Testis (tissue), 2 donors: ENCODE measurements at regions not wholly inside any gene's neighbourhood (a gene's known extent, or its start where the extent isn't known, plus 50 kb on each side); places are given as distances from the start of the nearest gene placed in this dataset.
"Not testable (repeated sequence)": the region's sequence is repeated elsewhere in the genome, so short reads cannot be mapped to it uniquely, and the experiment has no call there.

Experiments
- DNase-seq: peaks from one replicate; pipeline ENCODE4 v3.0.0-alpha.2; 2019
- H3K27ac ChIP-seq, 2 donors: fragments of 200-600 bp; sonication (generic); one replicate each; pipeline ENCODE4 v1.5.1; 2019
- H3K27me3 ChIP-seq: fragments of 200-600 bp; sonication (generic); one replicate; pipeline ENCODE4 v1.5.1; 2019
- H3K36me3 ChIP-seq: fragments of 200-600 bp; sonication (generic); one replicate; pipeline ENCODE4 v1.5.1; 2017; ENCODE audit warnings: low read depth; ENCODE audit errors: missing control alignments
- H3K4me1 ChIP-seq: fragments of 200-600 bp; sonication (generic); one replicate; pipeline ENCODE4 v1.5.1; 2019
- H3K4me3 ChIP-seq, 2 donors: fragments of 200-600 bp; sonication (generic); one replicate each; pipeline ENCODE4 v1.5.1; 2017 to 2019
- H3K9me3 ChIP-seq: fragments of 200-600 bp; sonication (generic); one replicate; pipeline ENCODE4 v1.5.1; 2017
- POLR2A ChIP-seq: fragments of 450-650 bp; IDR thresholded peaks from one replicate; pipeline ENCODE4 v1.6.1; 2017; ENCODE audit warnings: antibody characterized with exemption, mild to moderate bottlenecking, moderate library complexity
- WGBS, 2 donors: methylation state at CpG; one replicate each; pipeline ENCODE4 v1.1.5; 2018; 5-methylcytosine and 5-hydroxymethylcytosine counted together
- intact Hi-C: fragments of 100-400 bp; cut with DNase I; formaldehyde crosslinking; loops from one replicate; pipeline ENCODE4 v1.15.1; 2023; ENCODE audit warnings: low total_unique reads
- TF ChIP-seq, protein P1 (sequence below), 3 experiments: fragments of 450-650 bp in 2 of 3; fragments of 200-600 bp in 1 of 3; sonication (generic) in 1 of 3; IDR thresholded peaks; one replicate each; pipeline ENCODE4 v1.5.1; 2016 to 2019; ENCODE audit warnings: antibody characterized with exemption in 3 of 3, mild to moderate bottlenecking in 2 of 3, moderate library complexity in 1 of 3

DNA sequence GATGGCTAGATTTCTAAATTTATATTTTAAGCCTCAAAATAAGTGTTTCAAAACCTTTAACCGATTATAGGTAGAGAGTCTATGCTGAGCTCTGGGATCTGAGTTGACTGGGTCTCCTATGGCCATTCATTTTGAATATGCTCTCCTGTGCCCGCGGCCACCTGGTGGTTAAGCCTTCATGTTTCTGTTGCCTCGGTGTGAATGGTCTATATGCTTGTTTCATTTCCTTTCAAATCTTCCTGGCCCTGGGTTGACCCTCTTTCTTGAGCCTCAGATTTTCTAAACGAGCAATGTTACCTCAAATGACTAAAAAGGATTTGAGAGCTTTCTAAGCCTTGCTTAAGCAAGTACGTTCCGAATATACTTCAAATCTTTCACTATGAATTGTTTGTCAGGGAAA, 789.4 kb upstream of the KIRREL3 start:
- no peak for DNase-seq
- no peaks in the 10 kb centered on the region for H3K36me3 ChIP-seq
- no peaks in the 10 kb centered on the region for H3K9me3 ChIP-seq
- H3K27me3 ChIP-seq: no peaks in the 10 kb centered on the region
- H3K27ac ChIP-seq: no peak overlapping the region
- no peak overlapping the region for H3K4me3 ChIP-seq
- TF ChIP-seq, protein P1, sequence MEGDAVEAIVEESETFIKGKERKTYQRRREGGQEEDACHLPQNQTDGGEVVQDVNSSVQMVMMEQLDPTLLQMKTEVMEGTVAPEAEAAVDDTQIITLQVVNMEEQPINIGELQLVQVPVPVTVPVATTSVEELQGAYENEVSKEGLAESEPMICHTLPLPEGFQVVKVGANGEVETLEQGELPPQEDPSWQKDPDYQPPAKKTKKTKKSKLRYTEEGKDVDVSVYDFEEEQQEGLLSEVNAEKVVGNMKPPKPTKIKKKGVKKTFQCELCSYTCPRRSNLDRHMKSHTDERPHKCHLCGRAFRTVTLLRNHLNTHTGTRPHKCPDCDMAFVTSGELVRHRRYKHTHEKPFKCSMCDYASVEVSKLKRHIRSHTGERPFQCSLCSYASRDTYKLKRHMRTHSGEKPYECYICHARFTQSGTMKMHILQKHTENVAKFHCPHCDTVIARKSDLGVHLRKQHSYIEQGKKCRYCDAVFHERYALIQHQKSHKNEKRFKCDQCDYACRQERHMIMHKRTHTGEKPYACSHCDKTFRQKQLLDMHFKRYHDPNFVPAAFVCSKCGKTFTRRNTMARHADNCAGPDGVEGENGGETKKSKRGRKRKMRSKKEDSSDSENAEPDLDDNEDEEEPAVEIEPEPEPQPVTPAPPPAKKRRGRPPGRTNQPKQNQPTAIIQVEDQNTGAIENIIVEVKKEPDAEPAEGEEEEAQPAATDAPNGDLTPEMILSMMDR (IDR thresholded peaks at IDR 0.05): peak in 1 of 3 experiments; percentile 23
- TF ChIP-seq POLR2A: no peak
- intact Hi-C loops: no loop called here
- H3K4me1 ChIP-seq: no peaks in the 10 kb centered on the region
- whole genome bisulfite sequencing, 2 donors: 54 to 58% methylated on average over 7 of the region's 7 CpGs

DNA sequence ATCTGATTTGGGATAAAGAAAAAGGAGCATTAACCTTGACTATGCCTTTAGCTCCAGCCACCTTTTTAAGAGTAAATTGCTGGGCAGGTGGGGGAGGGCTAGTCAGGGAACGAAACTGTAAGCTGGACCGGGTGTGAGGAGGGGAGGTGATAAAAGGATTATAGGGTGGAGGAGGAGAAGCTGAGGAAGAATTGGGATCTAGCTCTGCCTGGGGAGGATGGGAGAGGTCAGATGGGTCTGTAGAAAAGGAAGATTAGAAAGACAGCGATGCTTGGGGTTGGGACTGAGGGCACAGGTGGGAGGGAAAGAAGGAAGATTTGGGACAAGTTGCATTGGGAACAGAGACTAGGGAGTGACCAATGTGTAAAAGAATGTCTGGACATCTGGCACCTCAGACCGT, 772.4 kb upstream of the KIRREL3 start:
- H3K4me3 ChIP-seq, intact Hi-C loops, H3K36me3 ChIP-seq, DNase-seq, H3K4me1 ChIP-seq, H3K27me3 ChIP-seq, H3K27ac ChIP-seq, H3K9me3 ChIP-seq: not testable (repeated sequence)
- WGBS, 2 donors: 81 to 82% methylated on average over 4 of the region's 4 CpGs

DNA sequence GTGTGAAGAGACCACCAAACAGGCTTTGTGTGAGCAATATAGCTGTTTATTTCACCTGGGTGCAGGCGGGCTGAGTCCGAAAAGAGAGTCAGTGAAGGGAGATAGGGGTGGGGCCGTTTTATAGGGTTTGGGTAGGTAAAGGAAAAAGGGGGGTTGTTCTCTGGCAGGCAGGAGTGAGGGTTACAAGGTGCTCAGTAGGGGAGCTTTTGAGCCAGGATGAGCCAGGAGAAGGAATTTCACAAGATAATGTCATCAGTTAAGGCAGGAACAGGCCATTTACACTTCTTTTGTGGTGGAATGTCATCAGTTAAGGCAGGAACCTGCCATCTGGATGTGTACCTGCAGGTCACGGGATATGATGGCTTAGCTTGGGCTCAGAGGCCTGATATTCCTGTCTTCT, 768.4 kb upstream of the KIRREL3 start:
- DNase-seq, H3K36me3 ChIP-seq, H3K4me1 ChIP-seq, H3K27me3 ChIP-seq, H3K4me3 ChIP-seq, H3K27ac ChIP-seq, H3K9me3 ChIP-seq, intact Hi-C loops: not testable (repeated sequence)
- WGBS, 2 donors: 63 to 76% methylated on average over 4 of the region's 4 CpGs

DNA sequence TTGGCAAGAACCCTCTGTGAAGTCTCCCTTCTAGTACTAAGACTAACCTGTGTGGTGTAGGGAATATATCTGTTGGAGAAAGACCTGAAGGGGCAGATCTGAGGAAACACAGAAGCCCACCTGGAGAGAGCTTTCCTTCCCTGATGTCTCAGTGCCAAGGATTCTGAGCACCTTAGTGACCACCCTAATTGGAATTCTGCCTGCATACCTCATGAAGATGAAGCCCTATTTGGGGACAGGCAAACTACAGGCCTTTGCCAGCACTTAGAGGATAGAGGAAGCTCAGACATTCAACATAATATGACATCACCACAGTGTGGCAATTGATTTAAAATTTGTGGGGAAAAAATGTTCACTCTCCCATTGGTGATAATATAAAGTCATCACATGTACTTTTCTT, 766.2 kb upstream of the KIRREL3 start:
- no peaks in the 10 kb centered on the region for H3K36me3 ChIP-seq
- H3K27ac ChIP-seq: no peak overlapping the region
- TF ChIP-seq POLR2A: no peak
- TF ChIP-seq, protein P1 (IDR thresholded peaks at IDR 0.05): no peak
- no peak for DNase-seq
- H3K27me3 ChIP-seq: no peaks in the 10 kb centered on the region
- intact Hi-C loops: no loop called here
- H3K4me3 ChIP-seq: no peak overlapping the region
- H3K4me1 ChIP-seq: peaks cover 8% of the 10 kb centered on the region
- H3K9me3 ChIP-seq: no peaks in the 10 kb centered on the region

DNA sequence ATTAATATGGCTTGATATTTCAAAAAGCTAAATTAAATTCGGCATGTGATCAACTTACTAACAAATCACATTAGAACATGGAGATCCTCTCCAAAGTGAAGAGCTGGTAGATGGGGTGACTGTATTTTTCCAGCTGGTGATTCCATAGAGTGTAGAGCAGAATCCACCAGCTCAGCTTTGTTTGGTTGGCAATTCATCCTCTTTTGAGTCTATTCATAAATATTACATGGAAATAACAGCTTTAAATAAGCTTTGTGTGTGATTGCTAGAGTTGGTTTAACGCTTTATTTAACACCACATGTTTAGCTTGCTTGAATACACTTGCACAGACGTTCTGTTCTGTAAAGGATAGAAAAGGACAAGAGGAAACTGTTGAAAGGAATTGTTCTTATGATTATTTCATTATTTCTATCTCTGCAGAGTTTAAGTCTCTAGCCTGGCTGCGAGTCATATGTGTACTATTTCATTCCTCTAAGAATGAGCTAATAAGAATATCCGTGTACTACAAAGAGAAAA, 738.3 kb upstream of the KIRREL3 start:
- intact Hi-C loops: no loop called here
- WGBS, 2 donors: 57 to 58% methylated on average over 5 of the region's 5 CpGs
- TF ChIP-seq POLR2A: no peak
- TF ChIP-seq, protein P1 (IDR thresholded peaks at IDR 0.05): no peak

DNA sequence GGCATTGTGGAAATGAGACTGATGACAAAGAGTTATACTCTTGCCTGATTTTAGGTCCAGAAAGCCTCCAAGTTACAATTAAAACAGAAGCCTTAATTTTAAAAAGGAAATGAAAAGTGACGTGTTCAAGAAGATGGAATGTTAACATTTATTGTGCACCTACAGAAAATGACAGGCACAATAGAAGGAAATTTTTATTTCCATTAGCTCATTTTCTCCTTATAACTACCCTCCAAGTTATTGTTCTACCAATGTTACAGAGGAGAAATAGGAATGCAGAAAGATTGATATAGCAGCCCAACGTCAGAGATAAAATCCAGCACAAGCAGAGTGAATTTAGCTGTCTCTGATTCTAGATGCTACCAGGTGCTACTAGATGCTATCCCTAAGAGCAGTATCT, 736.9 kb upstream of the KIRREL3 start:
- Histone ChIP-seq H3K4me1 (no peaks in the 10 kb centered on the region), H3K4me3 (no peak overlapping the region), H3K9me3 (no peaks in the 10 kb centered on the region), H3K27me3 (no peaks in the 10 kb centered on the region), H3K36me3 (no peaks in the 10 kb centered on the region), H3K27ac (no peak overlapping the region)
- TF ChIP-seq POLR2A: no peak
- TF ChIP-seq, protein P1 (IDR thresholded peaks at IDR 0.05): no peak
- WGBS, 2 donors: 67 to 69% methylated on average over 2 of the region's 2 CpGs
- no peak for DNase-seq
- intact Hi-C loops: no loop called here

More for the DNA sequence above, 738.3 kb upstream of the KIRREL3 start:
- Histone ChIP-seq H3K4me3 (no peak overlapping the region), H3K36me3 (no peaks in the 10 kb centered on the region), H3K4me1 (no peaks in the 10 kb centered on the region), H3K9me3 (no peaks in the 10 kb centered on the region), H3K27ac (no peak overlapping the region), H3K27me3 (no peaks in the 10 kb centered on the region)
- no peak for DNase-seq
